HCT116 (cell line): ENCODE measurements at regions not wholly inside any gene's neighbourhood (a gene's known extent, or its start where the extent isn't known, plus 50 kb on each side); places are given as distances from the start of the nearest gene placed in this dataset.

Source experiments
- ATAC-seq: fragments of 200-7000 bp; cut with Tn5 transposase; 2 replicates; pipeline ENCODE4 v1.9.1; 2020; ENCODE audit warnings: mild to moderate bottlenecking, moderate library complexity
- BruUV-seq: library from RNA; stranded (reverse); fragments of 400-500 nt; replicated peaks from 2 replicates; lab custom pipeline; 2021; lab: Mats Ljungman, UMichigan
- CTCF ChIA-PET: fragments of 300-600 bp; sonication (Branson Sonifier 250); formaldehyde crosslinking; loops from one replicate; lab custom pipeline; 2021; ENCODE audit warnings: antibody characterized with exemption; lab: Charles Lee
- POLR2A ChIA-PET: fragments of 300-600, 350-600 bp; sonication (Branson Sonifier 250); formaldehyde crosslinking; loops from one replicate; lab custom pipeline; 2021; ENCODE audit warnings: antibody characterized with exemption; lab: Charles Lee
- RAD21 ChIA-PET, 2 experiments: fragments of 300-600 bp; sonication (Branson Sonifier 250); formaldehyde crosslinking; loops; one replicate each; lab custom pipeline; 2023; ENCODE audit warnings: low total read pairs in 2 of 2; ENCODE audit not compliant: uncharacterized antibody in 2 of 2, unreplicated experiment in 2 of 2, low non-redundant PET in 1 of 2; lab: Charles Lee
- DNase-seq: peaks from one replicate; pipeline ENCODE4 v3.0.0-alpha.2; 2010; ENCODE audit warnings: low read depth, low spot score
- H2AFZ ChIP-seq: fragments of 200-600 bp; shearing (Covaris generic), sonication (generic); 2 replicates; pipeline ENCODE4 v1.6.1; 2017; ENCODE audit warnings: low read depth, mixed run types, mixed read lengths, antibody characterized with exemption, low read length; ENCODE audit not compliant: poor library complexity, severe bottlenecking
- H3K27ac ChIP-seq: 2 replicates; pipeline ENCODE4 v1.5.1; 2012; ENCODE audit warnings: low read depth, low read length
- H3K27me3 ChIP-seq: fragments of 200-600 bp; sonication (generic); 2 replicates; pipeline ENCODE4 v1.6.1; 2016; ENCODE audit warnings: mixed run types, low read length, mixed read lengths; ENCODE audit not compliant: insufficient read depth
- H3K36me3 ChIP-seq, 2 experiments: fragments of 200-500 bp in 1 of 2; fragments of 200-600 bp in 1 of 2; sonication (Bioruptor generic) in 1 of 2; sonication (generic) in 1 of 2; 2 replicates each; pipeline versions ENCODE4 v1.5.1 to v1.6.1; 2014 to 2016; ENCODE audit warnings: low read length in 2 of 2, inconsistent platforms in 1 of 2, mixed read lengths in 1 of 2, mixed run types in 1 of 2; ENCODE audit not compliant: insufficient read depth in 2 of 2, control insufficient read depth in 1 of 2
- H3K4me1 ChIP-seq, 2 experiments: fragments of 200-600 bp in 1 of 2; sonication (generic) in 1 of 2; 2 replicates each; pipeline versions ENCODE4 v1.5.1 to v1.6.1; 2012 to 2017; ENCODE audit warnings: low read length in 2 of 2, inconsistent platforms in 1 of 2, mild to moderate bottlenecking in 1 of 2, mixed read lengths in 1 of 2, mixed run types in 1 of 2, moderate library complexity in 1 of 2; ENCODE audit not compliant: insufficient read depth in 2 of 2, control insufficient read depth in 1 of 2
- H3K4me2 ChIP-seq: fragments of 200-600 bp; sonication (generic); 2 replicates; pipeline ENCODE4 v1.6.1; 2017; ENCODE audit warnings: mixed run types, low read length, mixed read lengths
- H3K4me3 ChIP-seq, 2 experiments: fragments of 200-600 bp in 1 of 2; sonication (generic) in 1 of 2; replicated peaks in 1 of 2; 2 replicates each; pipeline ENCODE4 v1.5.1; 2011 to 2016; ENCODE audit warnings: low read length in 2 of 2, control low read depth in 1 of 2, low read depth in 1 of 2, mild to moderate bottlenecking in 1 of 2, mixed read lengths in 1 of 2, mixed run types in 1 of 2
- H3K79me2 ChIP-seq: fragments of 200-600 bp; sonication (generic); 2 replicates; pipeline ENCODE4 v1.6.1; 2017; ENCODE audit warnings: mild to moderate bottlenecking, mixed run types, low read length, moderate library complexity, mixed read lengths; ENCODE audit not compliant: insufficient read depth
- H3K9ac ChIP-seq: fragments of 200-600 bp; sonication (generic); 2 replicates; pipeline ENCODE4 v1.6.1; 2016; ENCODE audit warnings: low read length, mixed read lengths
- H3K9me2 ChIP-seq: fragments of 200-600 bp; sonication (generic), shearing (Covaris generic); 2 replicates; pipeline ENCODE4 v1.6.1; 2017; ENCODE audit warnings: mixed run types, mild to moderate bottlenecking, moderate library complexity; ENCODE audit not compliant: insufficient read depth
- H3K9me3 ChIP-seq, 2 experiments: fragments of 200-500 bp in 1 of 2; fragments of 200-600 bp in 1 of 2; sonication (Bioruptor generic) in 1 of 2; sonication (generic) in 1 of 2; 2 replicates each; pipeline ENCODE4 v1.6.1; 2014 to 2017; ENCODE audit warnings: low read length in 2 of 2, mixed read lengths in 2 of 2, inconsistent platforms in 1 of 2, low read depth in 1 of 2, mild to moderate bottlenecking in 1 of 2, mixed run types in 1 of 2, moderate library complexity in 1 of 2; ENCODE audit not compliant: control insufficient read depth in 1 of 2, insufficient read depth in 1 of 2
- H4K20me1 ChIP-seq: fragments of 200-600 bp; sonication (generic), shearing (Covaris generic); 2 replicates; pipeline ENCODE4 v1.6.1; 2017; ENCODE audit warnings: mixed run types, mild to moderate bottlenecking, moderate library complexity; ENCODE audit not compliant: insufficient read depth
- CBX3 ChIP-seq: IDR thresholded peaks from 2 replicates; pipeline ENCODE4 v1.6.1; 2012; ENCODE audit warnings: low read depth
- CEBPB ChIP-seq: IDR thresholded peaks from 2 replicates; pipeline ENCODE4 v1.6.1; 2012; ENCODE audit warnings: low read depth
- CTCF ChIP-seq, 3 experiments: fragments of 200-600 bp in 1 of 3; sonication (generic) in 1 of 3; IDR thresholded peaks in 2 of 3; conservative IDR thresholded peaks in 1 of 3; 2 replicates each; pipeline ENCODE4 v1.5.1; 2012 to 2017; ENCODE audit warnings: low read depth in 2 of 3, low read length in 2 of 3, antibody characterized with exemption in 1 of 3, borderline replicate concordance in 1 of 3, control low read depth in 1 of 3, mild to moderate bottlenecking in 1 of 3, mixed read lengths in 1 of 3, mixed run types in 1 of 3, moderate library complexity in 1 of 3; ENCODE audit not compliant: insufficient read depth in 1 of 3
- ELF1 ChIP-seq: IDR thresholded peaks from 2 replicates; pipeline ENCODE4 v1.6.1; 2012; ENCODE audit warnings: low read depth, borderline replicate concordance
- EZH2phosphoT487 ChIP-seq: fragments of 200-600 bp; IDR thresholded peaks from 2 replicates; pipeline ENCODE4 v1.6.1; 2018; ENCODE audit warnings: antibody characterized with exemption, borderline replicate concordance
- FOSL1 ChIP-seq: IDR thresholded peaks from 2 replicates; pipeline ENCODE4 v1.6.1; 2012; ENCODE audit warnings: low read depth
- POLR2A ChIP-seq: IDR thresholded peaks from 2 replicates; pipeline ENCODE4 v1.7.0; 2011; ENCODE audit warnings: borderline replicate concordance; ENCODE audit not compliant: insufficient read depth, insufficient read length; ENCODE audit errors: extremely low read depth
- POLR2AphosphoS5 ChIP-seq: IDR thresholded peaks from 2 replicates; pipeline ENCODE4 v1.6.1; 2011; ENCODE audit warnings: mild to moderate bottlenecking, low read depth, low read length, moderate library complexity
- RAD21 ChIP-seq: IDR thresholded peaks from 2 replicates; pipeline ENCODE4 v1.6.1; 2012; ENCODE audit warnings: low read depth, mild to moderate bottlenecking
- REST ChIP-seq: IDR thresholded peaks from 2 replicates; pipeline ENCODE4 v1.6.1; 2012; ENCODE audit warnings: low read depth
- SIN3A ChIP-seq: IDR thresholded peaks from 2 replicates; pipeline ENCODE4 v1.6.1; 2012; ENCODE audit warnings: low read depth
- SP1 ChIP-seq: IDR thresholded peaks from 2 replicates; pipeline ENCODE4 v1.6.1; 2012; ENCODE audit warnings: low read depth
- SRF ChIP-seq: IDR thresholded peaks from 2 replicates; pipeline ENCODE4 v1.6.1; 2012; ENCODE audit warnings: low read depth
- TCF7L2 ChIP-seq: IDR thresholded peaks from 2 replicates; pipeline ENCODE4 v1.7.0; 2011; ENCODE audit warnings: borderline replicate concordance, inconsistent platforms; ENCODE audit not compliant: insufficient read depth, insufficient read length; ENCODE audit errors: extremely low read depth
- YY1 ChIP-seq: IDR thresholded peaks from 2 replicates; pipeline ENCODE4 v1.6.1; 2011; ENCODE audit warnings: low read length, low read depth, moderate library complexity, mild to moderate bottlenecking; ENCODE audit not compliant: insufficient replicate concordance; ENCODE audit errors: extremely low read depth
- ZFX ChIP-seq: fragments of 450-650 bp; IDR thresholded peaks from 2 replicates; pipeline ENCODE4 v1.6.1; 2017
- ZNF274 ChIP-seq: fragments of 200-500 bp; sonication (Bioruptor generic); IDR thresholded peaks from 2 replicates; pipeline ENCODE4 v1.6.1; 2014; ENCODE audit warnings: mild to moderate bottlenecking, low read depth, low read length, inconsistent platforms
- intact Hi-C: fragments of 100-400 bp; cut with micrococcal nuclease; formaldehyde crosslinking; loops from 2 replicates; pipeline ENCODE4 v1.10.0; 2022
- TF ChIP-seq, protein P1 (sequence below): IDR thresholded peaks from 2 replicates; pipeline ENCODE4 v1.6.1; 2012
- TF ChIP-seq, protein P2 (sequence below): IDR thresholded peaks from 2 replicates; pipeline ENCODE4 v1.6.1; 2012

- BruUV-seq, result no TSS peak
- Histone ChIP-seq H2AFZ (no peak overlapping the region), H4K20me1 (no peaks in the 10 kb centered on the region), H3K4me2 (no peak overlapping the region), H3K9me2 (no peaks in the 10 kb centered on the region), H3K4me3 (no peak overlapping the region), H3K36me3 (no peaks in the 10 kb centered on the region), H3K27me3 (no peaks in the 10 kb centered on the region), H3K9me3 (peaks cover 4 to 8% of the 10 kb centered on the region in 2 experiments; a peak in 2 of 4 replicates), H3K27ac (no peak overlapping the region), H3K79me2 (no peaks in the 10 kb centered on the region), H3K9ac (no peak overlapping the region), H3K4me1 (no peaks in the 10 kb centered on the region)
- RAD21 ChIA-PET, result no interaction called here
- TF ChIP-seq TCF7L2 (no peak), FOSL1 (no peak), CTCF (IDR thresholded peaks at IDR 0.05 in 2 of 3, conservative IDR thresholded peaks at IDR 0.05 in 1 of 3; ENCODE audit: borderline replicate concordance in 1 of 3, insufficient read depth in 1 of 3, low read depth in 2 of 3, low read length in 2 of 3) (no peak), ELF1 (no peak), POLR2AphosphoS5 (no peak), YY1 (no peak), SIN3A (no peak), CEBPB (no peak), REST (no peak), ZNF274 (no peak), EZH2phosphoT487 (no peak), SP1 (no peak), ZFX (no peak), CBX3 (no peak), RAD21 (no peak), POLR2A (no peak), SRF (no peak)
- TF ChIP-seq, protein P1, sequence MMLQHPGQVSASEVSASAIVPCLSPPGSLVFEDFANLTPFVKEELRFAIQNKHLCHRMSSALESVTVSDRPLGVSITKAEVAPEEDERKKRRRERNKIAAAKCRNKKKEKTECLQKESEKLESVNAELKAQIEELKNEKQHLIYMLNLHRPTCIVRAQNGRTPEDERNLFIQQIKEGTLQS, result no peak
- TF ChIP-seq, protein P2, sequence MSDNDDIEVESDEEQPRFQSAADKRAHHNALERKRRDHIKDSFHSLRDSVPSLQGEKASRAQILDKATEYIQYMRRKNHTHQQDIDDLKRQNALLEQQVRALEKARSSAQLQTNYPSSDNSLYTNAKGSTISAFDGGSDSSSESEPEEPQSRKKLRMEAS, result no peak
- CTCF ChIA-PET, result no interaction called here
- DNase-seq (no peak), ATAC-seq (no peak)
- POLR2A ChIA-PET, result no interaction called here
- intact Hi-C loops, result no loop called here
These were observed 384.6 kb downstream of the BRINP1 start for GRCh38 chr9:118984607-118985006.
